ENCODE measurements at regions not wholly inside any gene's neighbourhood (a gene's known extent, or its start where the extent isn't known, plus 50 kb on each side); places are given as distances from the start of the nearest gene placed in this dataset.

- H3K4me1 ChIP-seq (ENCODE audit: control insufficient read depth in 1 of 2, insufficient read depth in 2 of 2, low read length in 2 of 2), result no peaks in the 10 kb centered on the region
- no peaks in the 10 kb centered on the region for H3K36me3 ChIP-seq (ENCODE audit: control insufficient read depth in 1 of 2, insufficient read depth in 2 of 2, low read length in 2 of 2)
- no peak overlapping the region for H3K27ac ChIP-seq (ENCODE audit: low read depth, low read length)
- no peaks in the 10 kb centered on the region for H3K9me3 ChIP-seq (ENCODE audit: control insufficient read depth in 1 of 2, low read length in 2 of 2)
- H3K9ac ChIP-seq (ENCODE audit: low read depth in 1 of 2, low read length in 2 of 2), result no peak overlapping the region
- no peaks in the 10 kb centered on the region for H3K27me3 ChIP-seq (ENCODE audit: control insufficient read depth in 1 of 2, insufficient read depth in 2 of 2, low read length in 2 of 2)
- no peak overlapping the region for H3K4me3 ChIP-seq (ENCODE audit: low read depth in 1 of 2, low read length in 2 of 2)
These were observed 1109.0 kb downstream of the TUSC7 start for GRCh38 chr3:117818592-117818991.

- H3K27me3 ChIP-seq (ENCODE audit: control insufficient read depth in 1 of 2, insufficient read depth in 2 of 2, low read length in 2 of 2), result no peaks in the 10 kb centered on the region
- H3K36me3 ChIP-seq (ENCODE audit: control insufficient read depth in 1 of 2, insufficient read depth in 2 of 2, low read length in 2 of 2), result no peaks in the 10 kb centered on the region
- no peaks in the 10 kb centered on the region for H3K4me1 ChIP-seq (ENCODE audit: control insufficient read depth in 1 of 2, insufficient read depth in 2 of 2, low read length in 2 of 2)
- H3K9me3 ChIP-seq (ENCODE audit: control insufficient read depth in 1 of 2, low read length in 2 of 2), result no peaks in the 10 kb centered on the region
- H3K9ac ChIP-seq (ENCODE audit: low read depth in 1 of 2, low read length in 2 of 2), result no peak overlapping the region
- H3K4me3 ChIP-seq (ENCODE audit: low read depth in 1 of 2, low read length in 2 of 2), result no peak overlapping the region
- no peak overlapping the region for H3K27ac ChIP-seq (ENCODE audit: low read depth, low read length)
These were observed 1111.2 kb downstream of the TUSC7 start for GRCh38 chr3:117820658-117821299.

- no peak overlapping the region for H3K27ac ChIP-seq (ENCODE audit: low read depth, low read length)
- H3K27me3 ChIP-seq (ENCODE audit: control insufficient read depth in 1 of 2, insufficient read depth in 2 of 2, low read length in 2 of 2), result no peaks in the 10 kb centered on the region
- H3K9me3 ChIP-seq (ENCODE audit: control insufficient read depth in 1 of 2, low read length in 2 of 2), result no peaks in the 10 kb centered on the region
- H3K9ac ChIP-seq (ENCODE audit: low read depth in 1 of 2, low read length in 2 of 2), result no peak overlapping the region
- H3K36me3 ChIP-seq (ENCODE audit: control insufficient read depth in 1 of 2, insufficient read depth in 2 of 2, low read length in 2 of 2), result no peaks in the 10 kb centered on the region
- H3K4me3 ChIP-seq (ENCODE audit: low read depth in 1 of 2, low read length in 2 of 2), result no peak overlapping the region
- no peaks in the 10 kb centered on the region for H3K4me1 ChIP-seq (ENCODE audit: control insufficient read depth in 1 of 2, insufficient read depth in 2 of 2, low read length in 2 of 2)
These were observed 1112.8 kb downstream of the TUSC7 start for GRCh38 chr3:117822416-117822815.

- Histone ChIP-seq H3K4me3 (ENCODE audit: low read depth in 1 of 2, low read length in 2 of 2) (no peak overlapping the region), H3K27ac (ENCODE audit: low read depth, low read length) (no peak overlapping the region), H3K9me3 (ENCODE audit: control insufficient read depth in 1 of 2, low read length in 2 of 2) (no peaks in the 10 kb centered on the region), H3K9ac (ENCODE audit: low read depth in 1 of 2, low read length in 2 of 2) (no peak overlapping the region), H3K4me1 (ENCODE audit: control insufficient read depth in 1 of 2, insufficient read depth in 2 of 2, low read length in 2 of 2) (no peaks in the 10 kb centered on the region), H3K36me3 (ENCODE audit: control insufficient read depth in 1 of 2, insufficient read depth in 2 of 2, low read length in 2 of 2) (no peaks in the 10 kb centered on the region), H3K27me3 (ENCODE audit: control insufficient read depth in 1 of 2, insufficient read depth in 2 of 2, low read length in 2 of 2) (no peaks in the 10 kb centered on the region)
These were observed 1126.7 kb downstream of the TUSC7 start for GRCh38 chr3:117836296-117836695.

GRCh38 chr3:117837391-117837790 lies 1127.8 kb downstream of the TUSC7 start:
- Histone ChIP-seq H3K27ac (ENCODE audit: low read depth, low read length) (no peak overlapping the region), H3K9ac (ENCODE audit: low read depth in 1 of 2, low read length in 2 of 2) (no peak overlapping the region), H3K27me3 (ENCODE audit: control insufficient read depth in 1 of 2, insufficient read depth in 2 of 2, low read length in 2 of 2) (no peaks in the 10 kb centered on the region), H3K9me3 (ENCODE audit: control insufficient read depth in 1 of 2, low read length in 2 of 2) (no peaks in the 10 kb centered on the region), H3K36me3 (ENCODE audit: control insufficient read depth in 1 of 2, insufficient read depth in 2 of 2, low read length in 2 of 2) (no peaks in the 10 kb centered on the region), H3K4me1 (ENCODE audit: control insufficient read depth in 1 of 2, insufficient read depth in 2 of 2, low read length in 2 of 2) (no peaks in the 10 kb centered on the region), H3K4me3 (ENCODE audit: low read depth in 1 of 2, low read length in 2 of 2) (no peak overlapping the region)

GRCh38 chr3:117842086-117842485 lies 1132.5 kb downstream of the TUSC7 start:
- H3K27ac ChIP-seq (ENCODE audit: low read depth, low read length), result no peak overlapping the region
- H3K4me3 ChIP-seq (ENCODE audit: low read depth in 1 of 2, low read length in 2 of 2), result no peak overlapping the region
- H3K9me3 ChIP-seq (ENCODE audit: control insufficient read depth in 1 of 2, low read length in 2 of 2), result no peaks in the 10 kb centered on the region
- no peaks in the 10 kb centered on the region for H3K4me1 ChIP-seq (ENCODE audit: control insufficient read depth in 1 of 2, insufficient read depth in 2 of 2, low read length in 2 of 2)
- H3K9ac ChIP-seq (ENCODE audit: low read depth in 1 of 2, low read length in 2 of 2), result no peak overlapping the region
- no peaks in the 10 kb centered on the region for H3K36me3 ChIP-seq (ENCODE audit: control insufficient read depth in 1 of 2, insufficient read depth in 2 of 2, low read length in 2 of 2)
- H3K27me3 ChIP-seq (ENCODE audit: control insufficient read depth in 1 of 2, insufficient read depth in 2 of 2, low read length in 2 of 2), result no peaks in the 10 kb centered on the region

- H3K4me1 ChIP-seq (ENCODE audit: control insufficient read depth in 1 of 2, insufficient read depth in 2 of 2, low read length in 2 of 2), result no peaks in the 10 kb centered on the region
- H3K36me3 ChIP-seq (ENCODE audit: control insufficient read depth in 1 of 2, insufficient read depth in 2 of 2, low read length in 2 of 2), result no peaks in the 10 kb centered on the region
- H3K27me3 ChIP-seq (ENCODE audit: control insufficient read depth in 1 of 2, insufficient read depth in 2 of 2, low read length in 2 of 2), result no peaks in the 10 kb centered on the region
- no peak overlapping the region for H3K9ac ChIP-seq (ENCODE audit: low read depth in 1 of 2, low read length in 2 of 2)
- no peak overlapping the region for H3K4me3 ChIP-seq (ENCODE audit: low read depth in 1 of 2, low read length in 2 of 2)
- no peak overlapping the region for H3K27ac ChIP-seq (ENCODE audit: low read depth, low read length)
- H3K9me3 ChIP-seq (ENCODE audit: control insufficient read depth in 1 of 2, low read length in 2 of 2), result no peaks in the 10 kb centered on the region
These were observed 1133.8 kb downstream of the TUSC7 start for GRCh38 chr3:117843356-117843755.

- no peak overlapping the region for H3K4me3 ChIP-seq (ENCODE audit: low read depth in 1 of 2, low read length in 2 of 2)
- H3K27ac ChIP-seq (ENCODE audit: low read depth, low read length), result no peak overlapping the region
- no peaks in the 10 kb centered on the region for H3K4me1 ChIP-seq (ENCODE audit: control insufficient read depth in 1 of 2, insufficient read depth in 2 of 2, low read length in 2 of 2)
These were observed 1135.1 kb downstream of the TUSC7 start for GRCh38 chr3:117844676-117845075.

GRCh38 chr3:117846238-117846637 lies 1136.7 kb downstream of the TUSC7 start:
- Histone ChIP-seq H3K27me3 (ENCODE audit: control insufficient read depth in 1 of 2, insufficient read depth in 2 of 2, low read length in 2 of 2) (no peaks in the 10 kb centered on the region), H3K4me1 (ENCODE audit: control insufficient read depth in 1 of 2, insufficient read depth in 2 of 2, low read length in 2 of 2) (no peaks in the 10 kb centered on the region), H3K9ac (ENCODE audit: low read depth in 1 of 2, low read length in 2 of 2) (no peak overlapping the region), H3K9me3 (ENCODE audit: control insufficient read depth in 1 of 2, low read length in 2 of 2) (no peaks in the 10 kb centered on the region), H3K36me3 (ENCODE audit: control insufficient read depth in 1 of 2, insufficient read depth in 2 of 2, low read length in 2 of 2) (no peaks in the 10 kb centered on the region), H3K27ac (ENCODE audit: low read depth, low read length) (no peak overlapping the region), H3K4me3 (ENCODE audit: low read depth in 1 of 2, low read length in 2 of 2) (no peak overlapping the region)

More at GRCh38 chr3:117844676-117845075, 1135.1 kb downstream of the TUSC7 start:
- Histone ChIP-seq H3K27me3 (ENCODE audit: control insufficient read depth in 1 of 2, insufficient read depth in 2 of 2, low read length in 2 of 2) (no peaks in the 10 kb centered on the region), H3K36me3 (ENCODE audit: control insufficient read depth in 1 of 2, insufficient read depth in 2 of 2, low read length in 2 of 2) (no peaks in the 10 kb centered on the region), H3K9me3 (ENCODE audit: control insufficient read depth in 1 of 2, low read length in 2 of 2) (no peaks in the 10 kb centered on the region), H3K9ac (ENCODE audit: low read depth in 1 of 2, low read length in 2 of 2) (no peak overlapping the region)

GRCh38 chr3:117848606-117849005 lies 1139.0 kb downstream of the TUSC7 start:
- no peaks in the 10 kb centered on the region for H3K9me3 ChIP-seq (ENCODE audit: control insufficient read depth in 1 of 2, low read length in 2 of 2)
- no peaks in the 10 kb centered on the region for H3K27me3 ChIP-seq (ENCODE audit: control insufficient read depth in 1 of 2, insufficient read depth in 2 of 2, low read length in 2 of 2)
- H3K4me1 ChIP-seq (ENCODE audit: control insufficient read depth in 1 of 2, insufficient read depth in 2 of 2, low read length in 2 of 2), result no peaks in the 10 kb centered on the region
- no peak overlapping the region for H3K4me3 ChIP-seq (ENCODE audit: low read depth in 1 of 2, low read length in 2 of 2)
- H3K27ac ChIP-seq (ENCODE audit: low read depth, low read length), result no peak overlapping the region
- no peak overlapping the region for H3K9ac ChIP-seq (ENCODE audit: low read depth in 1 of 2, low read length in 2 of 2)
- no peaks in the 10 kb centered on the region for H3K36me3 ChIP-seq (ENCODE audit: control insufficient read depth in 1 of 2, insufficient read depth in 2 of 2, low read length in 2 of 2)
